ENCODE measurements at regions not wholly inside any gene's neighbourhood (a gene's known extent, or its start where the extent isn't known, plus 50 kb on each side); places are given as distances from the start of the nearest gene placed in this dataset.

DNA sequence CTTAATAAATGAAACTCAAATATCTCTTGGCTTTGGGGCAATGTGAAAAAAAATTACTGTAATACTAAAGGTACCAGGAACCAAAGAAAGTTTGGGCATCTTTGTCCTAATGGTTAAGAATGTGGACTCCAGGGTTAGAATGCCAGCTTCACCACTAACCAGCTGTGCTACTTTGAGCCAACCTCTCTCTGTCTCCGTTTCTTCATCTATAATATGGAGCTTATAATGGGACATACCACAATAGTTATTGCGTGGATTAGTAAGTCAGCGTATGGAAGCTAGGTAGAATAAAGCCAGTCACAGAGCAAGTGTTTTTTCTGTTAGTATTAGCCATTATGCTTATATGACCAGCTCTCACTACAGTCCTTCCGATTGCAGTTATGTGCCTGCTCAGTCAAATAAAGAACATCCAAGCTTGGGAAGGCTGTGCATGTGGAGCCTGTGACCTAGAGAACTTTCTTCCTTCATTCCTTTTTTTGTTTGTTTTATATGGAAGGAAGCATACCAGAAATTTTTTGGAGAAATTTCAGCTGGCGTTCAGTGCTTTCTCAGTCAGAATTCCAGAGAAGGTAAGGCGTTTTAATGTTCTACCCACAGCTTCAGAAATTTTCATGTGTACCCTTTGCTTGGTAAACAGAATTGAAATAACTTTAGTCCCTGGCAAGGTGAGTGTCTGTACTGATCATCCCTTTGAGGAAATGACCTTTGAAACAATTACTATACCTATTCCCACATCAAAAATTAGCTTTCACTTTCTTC, 114.0 kb upstream of the RND3 start:
- no peak for TF ChIP-seq POLR2A (IDR thresholded peaks at IDR 0.05)
- TF ChIP-seq, protein P1, sequence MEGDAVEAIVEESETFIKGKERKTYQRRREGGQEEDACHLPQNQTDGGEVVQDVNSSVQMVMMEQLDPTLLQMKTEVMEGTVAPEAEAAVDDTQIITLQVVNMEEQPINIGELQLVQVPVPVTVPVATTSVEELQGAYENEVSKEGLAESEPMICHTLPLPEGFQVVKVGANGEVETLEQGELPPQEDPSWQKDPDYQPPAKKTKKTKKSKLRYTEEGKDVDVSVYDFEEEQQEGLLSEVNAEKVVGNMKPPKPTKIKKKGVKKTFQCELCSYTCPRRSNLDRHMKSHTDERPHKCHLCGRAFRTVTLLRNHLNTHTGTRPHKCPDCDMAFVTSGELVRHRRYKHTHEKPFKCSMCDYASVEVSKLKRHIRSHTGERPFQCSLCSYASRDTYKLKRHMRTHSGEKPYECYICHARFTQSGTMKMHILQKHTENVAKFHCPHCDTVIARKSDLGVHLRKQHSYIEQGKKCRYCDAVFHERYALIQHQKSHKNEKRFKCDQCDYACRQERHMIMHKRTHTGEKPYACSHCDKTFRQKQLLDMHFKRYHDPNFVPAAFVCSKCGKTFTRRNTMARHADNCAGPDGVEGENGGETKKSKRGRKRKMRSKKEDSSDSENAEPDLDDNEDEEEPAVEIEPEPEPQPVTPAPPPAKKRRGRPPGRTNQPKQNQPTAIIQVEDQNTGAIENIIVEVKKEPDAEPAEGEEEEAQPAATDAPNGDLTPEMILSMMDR (IDR thresholded peaks at IDR 0.05): no peak
